Medulla oblongata (tissue), 1 donor: ENCODE measurements at regions not wholly inside any gene's neighbourhood (a gene's known extent, or its start where the extent isn't known, plus 50 kb on each side); places are given as distances from the start of the nearest gene placed in this dataset.

Source experiments
- DNase-seq: peaks from one replicate; pipeline ENCODE4 v3.0.0-alpha.2; 2015; ENCODE audit errors: extremely low spot score

DNA sequence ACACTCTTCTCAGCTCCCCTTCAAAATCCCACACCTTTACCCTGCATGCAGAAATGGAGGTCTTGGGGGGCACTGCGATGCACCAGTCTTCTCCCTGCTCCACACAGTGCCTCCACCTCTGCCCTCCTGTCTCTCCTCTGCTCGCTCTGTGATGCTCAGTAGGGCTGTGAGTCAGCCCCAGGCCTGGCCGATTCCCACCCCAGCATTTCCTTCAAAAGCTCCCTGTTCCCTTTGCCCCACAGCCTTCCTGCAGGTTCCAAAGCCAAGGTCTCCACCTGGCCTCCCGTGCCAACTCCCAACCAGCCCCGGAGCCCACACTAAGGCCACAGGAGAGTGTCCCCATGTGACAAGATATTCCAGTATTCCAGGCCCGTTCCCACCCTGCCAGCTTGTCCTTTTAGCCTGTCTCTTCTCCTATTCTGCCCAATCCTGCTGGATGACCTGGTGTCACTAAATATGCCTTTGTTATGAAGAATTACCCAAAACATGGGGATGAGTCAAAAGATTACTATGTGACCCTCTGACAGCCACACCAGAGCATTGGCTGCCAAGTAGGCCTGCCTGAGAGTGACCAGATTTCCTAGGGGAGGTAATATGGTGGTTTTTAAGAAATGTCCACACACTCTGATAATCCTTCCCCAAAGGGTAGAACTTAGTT is 118.9 kb upstream of the NXT1 start:
- DNase-seq: no peak

GRCh38 chr20:23230766-23231385 is 119.7 kb upstream of the NXT1 start:
- no peak for DNase-seq

DNA sequence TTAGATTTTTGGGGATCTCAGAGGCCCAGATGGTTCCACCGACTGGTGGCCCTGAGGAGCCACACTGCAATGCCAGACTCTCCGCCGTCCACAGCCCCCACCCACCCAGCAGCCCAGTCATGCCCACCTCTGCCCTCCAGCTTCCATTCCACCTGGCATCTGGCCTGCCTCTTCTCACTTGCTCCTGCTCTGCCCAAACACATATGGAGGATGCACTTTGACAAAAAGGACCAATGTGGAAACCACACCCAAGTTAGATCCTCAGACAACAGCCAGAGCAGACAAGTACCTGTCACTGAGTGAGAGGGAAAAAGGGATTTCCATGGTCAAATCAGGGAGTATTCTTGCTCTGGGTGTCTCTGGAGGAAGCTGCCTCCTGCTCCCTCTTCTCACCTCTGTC is 120.6 kb upstream of the NXT1 start:
- no peak for DNase-seq

GRCh38 chr20:23228912-23229311 is 121.7 kb upstream of the NXT1 start:
- DNase-seq: no peak

DNA sequence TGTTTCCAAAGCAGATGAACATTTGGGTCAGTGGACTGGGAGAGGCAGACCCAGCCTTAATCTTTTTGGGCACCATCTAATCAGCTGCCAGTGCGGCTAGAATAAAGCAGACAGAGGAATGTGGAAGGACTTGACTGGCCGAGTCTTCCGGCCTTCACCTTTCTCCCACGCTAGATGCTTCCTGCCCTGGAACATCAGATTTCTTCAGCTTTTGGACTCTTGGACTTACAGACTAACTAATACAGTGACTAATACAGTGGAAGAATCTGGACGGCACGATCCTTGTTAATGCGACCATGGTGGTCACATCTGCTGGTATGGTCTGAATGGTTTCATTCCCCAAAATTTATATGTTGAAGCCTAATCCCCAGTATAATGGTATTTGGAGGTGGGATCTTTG is 122.6 kb upstream of the NXT1 start:
- DNase-seq: no peak

DNA sequence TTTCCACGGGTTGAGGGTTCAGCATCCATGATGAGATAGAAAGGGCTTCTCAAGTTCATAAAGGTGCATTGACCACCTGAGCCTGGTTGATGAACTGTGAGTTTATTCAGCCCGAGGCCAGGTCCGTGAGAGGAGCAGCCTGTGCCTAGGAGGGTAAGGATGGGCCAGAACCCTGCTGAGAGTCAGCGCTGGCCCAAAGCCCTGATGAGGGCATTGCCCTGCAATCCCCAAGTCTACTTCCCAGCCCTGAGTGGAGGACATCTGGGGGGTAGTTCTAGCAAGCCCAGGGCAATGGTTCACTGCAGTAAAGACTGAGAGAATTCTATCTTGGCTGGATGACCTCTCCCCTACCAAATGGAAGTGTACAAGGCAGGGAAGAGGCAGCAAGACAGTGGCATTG is 123.3 kb upstream of the NXT1 start:
- no peak for DNase-seq

DNA sequence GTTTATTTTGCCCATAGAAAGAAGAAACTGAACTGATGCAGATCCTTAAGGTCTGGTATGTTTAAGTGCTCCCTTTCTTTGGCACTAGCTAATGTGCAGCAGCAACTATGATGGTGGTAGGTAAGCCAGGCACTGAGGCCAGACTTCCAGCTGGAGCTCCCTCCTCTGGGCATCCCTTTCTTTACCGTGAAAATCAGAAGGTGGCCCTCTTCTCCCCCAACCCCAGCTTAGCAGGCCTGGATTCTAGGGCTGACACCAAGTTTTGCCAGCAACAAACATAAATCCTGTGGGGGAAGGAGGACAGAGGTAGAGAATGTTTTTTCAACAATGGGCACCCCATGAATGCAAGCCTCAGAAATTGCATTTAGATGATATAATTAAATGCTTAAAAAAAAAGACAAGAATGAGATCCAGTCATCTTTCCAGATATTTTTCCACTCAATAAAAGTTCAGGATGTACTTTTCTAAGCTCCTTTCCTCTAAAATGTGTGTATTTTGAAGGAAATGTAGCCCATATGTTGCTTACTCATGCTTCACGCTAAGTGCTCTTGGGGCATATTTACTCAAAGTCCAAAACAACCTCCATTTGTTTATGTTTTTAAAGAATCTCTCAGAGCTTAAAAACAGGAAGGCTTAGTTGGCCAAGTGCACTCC is 123.9 kb upstream of the NXT1 start:
- DNase-seq: no peak

DNA sequence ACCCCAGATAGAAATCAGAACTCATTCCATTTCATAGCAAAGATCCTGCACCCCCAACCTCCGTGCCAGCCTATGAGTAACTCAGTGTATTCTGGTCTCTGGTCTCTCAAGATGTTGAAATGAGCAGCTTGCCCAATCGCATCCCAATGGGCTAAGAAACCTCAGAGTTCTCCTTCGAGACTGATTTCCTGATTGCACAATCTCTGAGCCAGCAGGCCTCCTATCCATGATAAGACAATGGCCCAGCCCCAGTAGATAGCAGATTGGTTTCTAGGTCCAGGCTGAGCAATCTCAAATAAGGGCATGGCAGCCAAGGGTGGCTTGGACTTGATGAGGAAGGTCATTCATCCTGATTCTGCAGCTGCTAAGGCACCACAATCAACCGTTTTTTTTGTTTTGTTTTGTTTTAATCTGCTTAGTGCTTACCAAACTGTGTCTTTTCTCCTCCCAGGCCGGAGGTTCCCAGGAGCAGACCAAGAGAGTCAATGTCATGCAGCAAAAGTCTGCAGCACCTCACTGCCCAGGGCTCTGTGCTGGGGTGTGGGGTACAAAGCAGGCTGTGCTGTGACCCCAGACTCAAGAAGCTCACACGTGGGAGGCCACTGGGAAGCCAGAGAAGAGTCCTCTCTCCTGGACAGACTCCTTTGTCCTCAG is 125.1 kb upstream of the NXT1 start:
- peak; percentile 74 for DNase-seq

DNA sequence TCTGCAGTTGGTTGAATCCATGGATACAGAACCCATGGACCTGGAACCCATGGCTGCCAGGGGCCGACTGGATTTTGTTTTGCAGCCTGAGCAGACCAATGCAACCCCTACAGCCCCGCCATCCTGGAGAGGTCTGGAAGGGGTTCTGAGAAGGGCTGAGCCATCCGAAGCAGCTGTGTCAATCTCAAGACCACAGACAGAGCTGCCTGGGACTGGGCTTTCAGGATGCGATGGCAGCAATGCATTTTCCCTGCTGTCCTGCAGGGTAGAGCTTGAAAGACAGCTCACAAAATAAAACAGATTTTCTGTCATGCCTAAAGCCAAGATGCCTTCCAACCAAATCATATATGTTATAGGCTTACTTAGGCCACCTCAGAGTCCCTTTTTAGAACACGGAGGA is 125.8 kb upstream of the NXT1 start:
- DNase-seq: no peak

DNA sequence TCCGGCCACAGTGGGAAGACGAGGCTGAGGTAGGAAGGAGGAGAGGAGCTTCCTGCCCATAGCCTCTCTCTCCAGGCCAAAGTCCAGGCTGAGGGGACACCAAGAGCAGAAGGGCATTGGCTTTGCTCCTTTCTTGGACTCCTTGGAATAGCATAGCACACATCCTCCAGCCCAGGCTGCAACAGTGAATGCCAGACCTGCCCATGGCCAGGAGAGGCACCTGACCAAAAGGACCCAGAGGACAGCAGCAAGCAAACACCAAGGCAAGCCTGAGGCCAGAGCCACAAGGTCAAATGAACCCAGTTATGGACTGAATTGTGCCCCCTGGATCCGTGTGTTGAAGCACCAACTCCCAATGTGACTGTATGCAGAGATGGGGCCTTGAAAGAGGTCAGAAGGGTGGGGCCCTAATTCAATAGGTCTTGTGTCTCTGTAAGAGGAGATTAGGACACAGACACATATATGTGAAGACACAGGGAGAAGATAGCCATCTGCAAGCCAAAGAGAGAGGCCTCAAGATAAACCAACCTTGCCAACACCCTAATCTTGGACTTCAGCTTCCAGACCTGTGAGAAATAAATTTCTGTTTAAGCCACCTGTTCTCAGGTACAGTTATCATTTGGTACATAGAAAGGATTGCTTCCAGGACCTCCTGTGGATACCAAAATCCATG is 126.5 kb upstream of the NXT1 start:
- DNase-seq: no peak

DNA sequence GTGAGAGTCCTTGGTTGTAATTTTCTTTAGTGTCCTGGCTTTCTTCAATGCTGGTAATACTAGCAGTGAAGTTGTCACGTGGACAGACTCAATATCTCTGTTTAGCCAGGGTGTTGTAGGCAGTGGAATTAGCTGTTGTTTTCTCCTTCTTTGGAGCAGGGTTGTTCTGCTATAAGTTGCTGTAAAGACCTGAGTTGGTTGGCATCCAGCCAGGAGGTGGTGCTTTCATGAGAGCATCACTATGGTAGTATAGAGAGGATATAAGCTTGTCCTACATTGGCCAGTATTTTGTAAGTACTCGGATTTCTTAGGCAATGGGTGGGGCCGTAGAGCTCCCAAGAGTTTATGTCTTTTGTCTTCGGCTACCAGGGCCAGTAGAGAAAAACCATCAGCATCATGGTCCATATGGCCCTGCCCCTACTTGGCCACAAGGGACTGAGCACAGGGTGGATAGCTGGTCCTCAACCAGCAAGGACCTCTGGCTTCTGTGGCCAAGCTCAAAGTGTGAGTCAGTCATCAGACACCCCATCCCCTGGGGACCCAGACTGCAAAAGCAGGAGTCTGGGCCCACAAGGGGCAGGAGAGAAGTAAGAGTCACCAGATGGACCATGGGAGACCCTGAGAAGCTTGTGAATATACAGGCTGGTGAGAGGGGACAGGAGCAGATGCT is 127.9 kb upstream of the NXT1 start:
- DNase-seq: no peak

DNA sequence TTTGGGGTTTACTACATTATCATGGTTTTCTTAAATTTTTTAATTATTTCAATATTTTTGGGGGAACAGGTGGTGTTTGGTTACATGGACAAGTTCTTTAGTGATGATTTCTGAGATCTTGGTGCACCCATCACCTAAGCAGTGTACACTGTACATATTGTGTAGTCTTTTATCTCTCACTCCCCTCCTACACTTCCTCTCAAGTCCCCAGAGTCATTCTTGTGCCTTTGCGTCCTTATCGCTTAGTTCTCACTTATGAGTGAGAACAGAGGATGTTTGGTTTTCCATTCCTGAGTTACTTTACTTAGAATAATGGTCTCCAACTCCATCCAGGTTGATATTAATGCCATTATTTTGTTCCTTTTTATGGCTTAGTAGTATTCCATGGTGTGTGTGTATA is 130.9 kb upstream of the CD93 start:
- no peak for DNase-seq

- no peak for DNase-seq
Measured at GRCh38 chr20:23215344-23215995, 129.3 kb upstream of the CD93 start.

- DNase-seq: no peak
Measured at GRCh38 chr20:23214903-23215302, 128.8 kb upstream of the CD93 start.

DNA sequence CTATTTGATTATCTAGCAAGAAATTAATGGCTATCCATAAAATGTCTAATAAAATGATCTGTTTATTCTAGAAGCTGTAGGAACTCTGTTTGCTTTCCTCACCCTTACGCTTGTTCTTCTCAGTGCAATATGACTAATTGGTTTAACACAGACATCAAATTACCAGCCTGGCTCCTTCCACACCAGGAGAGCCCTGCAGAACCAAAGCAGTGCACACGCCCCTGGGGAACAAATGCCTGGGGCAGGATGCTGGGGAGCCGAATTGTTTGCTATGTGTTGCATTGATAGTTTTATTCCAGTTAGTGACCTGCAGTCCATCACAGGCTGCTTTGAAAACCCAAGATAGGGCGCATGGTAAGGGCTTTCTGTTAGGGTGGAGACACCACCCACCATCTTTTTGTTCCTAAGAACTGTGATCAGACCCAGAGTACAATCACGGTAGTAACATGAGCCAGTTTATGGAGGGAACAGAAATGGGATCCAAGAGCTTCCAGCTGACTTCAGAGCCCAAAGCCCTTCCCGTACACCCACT is 126.4 kb upstream of the CD93 start:
- DNase-seq: no peak

DNA sequence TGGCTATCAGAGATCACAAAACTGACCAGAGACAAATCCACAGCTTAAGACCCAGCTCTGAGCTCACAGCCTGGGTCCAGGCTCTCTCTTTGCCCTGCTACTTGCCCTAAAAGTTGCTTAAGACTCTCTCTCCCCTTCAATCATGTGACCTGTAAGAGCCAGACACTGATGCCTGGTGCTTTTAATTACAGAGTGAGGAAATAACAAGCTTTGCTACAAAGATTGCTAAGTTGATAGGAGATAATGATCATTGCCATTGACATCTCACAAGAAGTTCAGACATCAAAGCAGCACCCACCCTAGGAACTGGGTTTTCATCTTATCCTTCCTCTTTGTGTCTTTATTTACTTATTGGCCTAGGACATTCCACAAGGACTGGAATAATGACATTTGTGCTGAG is 125.9 kb upstream of the CD93 start:
- no peak for DNase-seq

GRCh38 chr20:23211164-23211563 is 125.0 kb upstream of the CD93 start:
- no peak for DNase-seq

DNA sequence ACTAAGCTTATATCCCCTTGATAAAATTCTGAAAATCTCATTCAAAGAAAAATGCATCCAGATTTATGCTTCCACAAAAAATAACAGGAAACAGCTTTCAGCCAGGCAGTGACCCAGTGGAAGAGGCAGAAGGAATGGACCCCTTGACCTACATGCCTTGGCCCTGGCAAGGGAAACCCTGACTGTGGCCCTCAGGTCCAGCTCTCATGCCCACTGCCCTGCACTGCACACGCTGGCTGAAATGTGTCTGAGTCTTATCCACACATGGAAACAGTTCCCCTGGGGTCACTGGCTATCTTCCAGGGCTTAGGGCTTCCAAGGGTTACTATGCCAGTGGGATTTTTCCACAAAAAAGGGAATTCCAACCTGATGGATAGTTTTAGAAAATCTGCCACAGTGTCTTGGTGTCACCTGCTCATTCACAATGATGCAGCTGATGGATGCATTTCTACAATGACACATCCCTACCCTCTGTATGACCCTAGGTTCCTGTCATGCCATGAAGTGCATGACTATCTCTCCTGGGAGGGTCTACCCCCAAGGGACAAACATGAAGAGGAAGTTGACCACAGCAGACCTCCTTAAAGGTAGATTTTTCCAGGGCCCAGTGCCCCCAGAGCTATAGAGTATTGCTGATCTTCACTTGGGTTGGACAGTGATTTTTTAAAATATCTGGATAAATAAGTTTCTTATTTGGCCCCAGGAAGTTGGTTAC is 121.9 kb upstream of the CD93 start:
- DNase-seq: no peak

GRCh38 chr20:23206995-23207394 is 120.9 kb upstream of the CD93 start:
- no peak for DNase-seq

- DNase-seq: no peak
Measured at GRCh38 chr20:23206061-23206460, 119.9 kb upstream of the CD93 start.
